ENCODE measurements at regions not wholly inside any gene's neighbourhood (a gene's known extent, or its start where the extent isn't known, plus 50 kb on each side); places are given as distances from the start of the nearest gene placed in this dataset.
"Not testable (repeated sequence)": the region's sequence is repeated elsewhere in the genome, so short reads cannot be mapped to it uniquely, and the experiment has no call there.

DNA sequence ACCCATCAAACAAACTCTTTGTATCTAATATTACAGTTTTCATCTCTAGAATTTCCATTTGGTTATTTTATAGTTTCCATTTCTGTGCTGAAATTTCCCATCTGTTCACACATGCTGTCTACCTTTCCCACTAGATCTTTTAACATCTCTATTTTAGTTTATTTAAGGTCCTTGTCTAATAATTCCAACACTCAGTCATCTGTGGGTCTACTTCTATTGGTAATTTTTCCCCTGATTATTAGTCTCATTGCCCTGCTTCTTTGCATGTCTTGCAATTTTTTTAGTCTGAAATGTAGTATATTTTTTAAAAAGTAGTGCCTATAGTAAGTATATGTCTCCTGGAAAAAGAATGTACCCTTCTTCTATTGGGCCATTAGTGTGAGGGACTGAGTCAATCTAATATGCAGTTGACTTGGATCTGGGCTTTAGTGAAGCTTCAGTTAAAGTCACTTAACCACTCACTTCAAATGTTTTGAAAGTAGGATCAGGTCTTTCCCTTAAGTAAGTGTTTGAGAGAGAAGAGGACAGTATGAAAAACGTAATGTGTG, 370.8 kb downstream of the SEC14L1 start:
- no peak for DNase-seq (ENCODE audit: low read depth, low spot score)

GRCh38 chr17:77512062-77512946, 371.5 kb downstream of the SEC14L1 start:
- DNase-seq (ENCODE audit: low read depth, low spot score), result no peak

GRCh38 chr17:77513045-77513444, 372.3 kb downstream of the SEC14L1 start:
- DNase-seq (ENCODE audit: low read depth, low spot score), result no peak

GRCh38 chr17:77515227-77515626, 374.5 kb downstream of the SEC14L1 start:
- no peak for DNase-seq (ENCODE audit: low read depth, low spot score)

DNA sequence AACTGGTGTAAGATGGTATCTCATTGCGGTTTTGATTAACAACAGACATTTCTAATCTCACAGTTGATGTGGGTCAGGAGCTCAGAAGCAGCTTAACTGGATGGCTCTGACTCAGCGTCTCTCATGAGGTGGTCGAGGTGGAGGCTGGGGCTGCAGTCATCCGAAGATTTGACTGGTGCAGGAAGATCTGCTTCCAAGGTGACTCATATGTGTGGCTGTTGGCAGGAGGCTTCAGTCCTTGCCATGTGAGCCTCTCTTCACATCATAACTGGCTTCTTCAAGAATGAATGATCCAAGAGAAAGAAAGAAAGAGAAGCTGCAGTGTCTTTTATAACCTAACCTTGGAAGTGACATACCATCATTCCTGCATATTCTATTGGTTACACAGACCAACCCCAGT, 376.1 kb downstream of the SEC14L1 start:
- no peak for DNase-seq (ENCODE audit: low read depth, low spot score)

DNA sequence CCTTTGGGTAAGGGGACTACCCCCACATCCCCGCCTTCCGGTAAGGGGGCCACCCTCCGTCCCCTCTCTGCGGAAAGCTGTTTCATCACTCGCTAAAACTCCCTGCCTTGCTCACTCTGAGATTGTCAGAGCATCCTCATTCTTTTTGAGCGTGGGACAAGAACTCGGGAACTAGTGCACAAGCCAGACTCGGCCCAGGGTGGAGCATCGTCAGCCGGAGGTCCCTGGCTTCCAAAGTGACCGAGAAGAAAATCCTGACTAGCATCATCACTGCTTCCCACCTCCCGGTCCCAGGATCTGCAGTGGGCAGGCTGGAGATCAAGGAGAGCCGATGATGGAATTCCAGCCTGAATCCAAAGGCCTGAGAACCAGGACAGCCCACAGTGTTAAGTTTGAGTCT, 380.3 kb downstream of the SEC14L1 start:
- no peak for DNase-seq (ENCODE audit: low read depth, low spot score)

GRCh38 chr17:77523540-77523939, 382.8 kb downstream of the SEC14L1 start:
- no peak for DNase-seq (ENCODE audit: low read depth, low spot score)

DNA sequence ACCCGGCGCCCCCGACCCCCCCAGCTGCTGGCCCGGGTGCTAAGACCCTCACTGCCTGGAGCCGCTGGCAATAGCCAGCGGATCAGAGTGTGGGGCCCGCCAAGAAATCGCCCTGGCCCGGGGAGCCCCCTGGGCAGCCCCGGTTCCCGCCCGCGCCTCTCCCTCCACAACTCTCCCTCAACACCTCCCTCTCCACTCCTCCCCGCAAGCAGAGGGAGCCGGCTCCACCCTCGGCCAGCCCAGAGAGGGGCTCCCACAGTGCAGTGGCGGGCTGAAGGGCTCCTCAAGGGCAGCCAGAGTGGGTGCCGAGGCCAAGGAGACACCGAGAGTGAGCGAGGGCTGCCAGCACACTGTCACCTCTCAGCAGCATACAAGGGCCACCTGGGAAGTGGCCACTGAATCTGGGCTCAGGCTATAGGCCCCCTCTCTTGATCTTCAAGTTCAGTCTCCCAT, 385.5 kb downstream of the SEC14L1 start:
- DNase-seq (ENCODE audit: low read depth, low spot score), result no peak

DNA sequence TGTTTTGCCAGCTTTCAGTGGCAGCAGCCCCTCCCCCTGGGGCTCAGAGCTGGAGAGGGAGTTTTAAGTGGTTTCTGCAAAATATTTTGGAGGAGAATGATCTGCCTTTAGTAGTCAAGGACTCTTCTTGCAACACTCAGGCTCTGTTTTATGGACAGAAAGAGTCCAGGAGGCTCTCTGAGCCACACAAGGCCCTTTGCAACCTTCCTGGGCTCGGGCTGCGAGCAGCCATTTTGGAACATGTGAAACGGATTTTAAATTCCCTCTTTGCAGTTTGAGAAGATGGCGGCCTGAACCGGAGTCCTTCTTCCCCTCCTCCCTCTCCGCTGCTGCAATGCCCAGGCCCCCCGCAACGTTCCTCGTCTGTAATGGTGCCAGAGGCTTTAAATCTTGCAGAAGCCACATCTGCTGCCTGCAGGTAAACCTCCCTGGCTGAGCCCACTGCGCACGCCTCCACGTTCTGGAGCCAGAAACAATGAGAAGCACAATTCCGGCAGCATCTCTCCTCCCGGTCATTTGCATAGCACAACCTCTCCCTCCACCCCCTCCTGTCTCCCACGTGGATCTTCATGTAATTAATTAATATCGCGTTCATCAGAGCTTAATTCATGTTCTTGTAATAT, 386.1 kb downstream of the SEC14L1 start:
- DNase-seq (ENCODE audit: low read depth, low spot score), result no peak

- no peak for DNase-seq (ENCODE audit: low read depth, low spot score)
These were observed 386.6 kb downstream of the SEC14L1 start for GRCh38 chr17:77527409-77527808.

GRCh38 chr17:77527836-77528505, 387.2 kb downstream of the SEC14L1 start:
- DNase-seq (ENCODE audit: low read depth, low spot score), result no peak

DNA sequence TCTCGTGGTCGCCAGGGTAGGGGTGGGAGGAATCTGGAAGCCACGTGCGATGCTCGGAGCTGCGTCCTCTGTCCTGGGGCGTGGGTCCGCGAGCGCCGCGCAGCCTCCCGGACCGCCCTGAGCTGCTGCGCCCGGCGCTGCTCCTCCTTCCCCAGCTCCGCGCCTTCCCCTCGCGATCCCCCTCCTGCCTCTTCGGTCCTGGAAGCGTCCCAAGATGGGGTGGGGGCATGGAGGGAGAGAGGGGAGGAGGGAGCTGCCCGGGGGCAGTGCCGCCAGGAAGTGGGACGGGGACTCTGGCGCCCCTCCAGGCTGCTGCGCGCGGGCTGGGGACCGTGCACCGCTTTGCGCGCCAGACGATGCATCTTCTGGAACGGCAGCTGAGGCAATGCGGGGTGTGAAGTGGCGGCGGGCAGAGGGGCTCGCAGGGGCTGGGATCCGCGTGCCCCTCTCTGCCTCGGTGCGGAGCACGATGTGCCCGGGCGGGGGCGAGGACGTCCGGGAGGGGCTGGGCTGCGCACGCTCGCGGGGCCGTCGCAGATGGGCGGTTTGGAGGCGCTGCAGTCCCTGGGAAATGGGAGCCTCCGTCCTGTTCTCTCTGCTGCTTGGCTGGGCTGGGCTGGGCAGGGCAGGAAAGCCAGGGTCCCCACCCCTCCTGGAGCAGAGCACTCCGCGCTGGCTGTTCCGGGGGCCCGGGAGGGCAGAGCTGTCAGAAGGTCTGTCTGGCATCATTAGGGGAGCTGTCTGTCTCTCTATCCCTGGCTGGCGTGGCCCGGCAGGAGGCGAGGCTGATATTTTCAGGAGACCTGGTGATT, 388.0 kb downstream of the SEC14L1 start:
- DNase-seq (ENCODE audit: low read depth, low spot score), result no peak

DNA sequence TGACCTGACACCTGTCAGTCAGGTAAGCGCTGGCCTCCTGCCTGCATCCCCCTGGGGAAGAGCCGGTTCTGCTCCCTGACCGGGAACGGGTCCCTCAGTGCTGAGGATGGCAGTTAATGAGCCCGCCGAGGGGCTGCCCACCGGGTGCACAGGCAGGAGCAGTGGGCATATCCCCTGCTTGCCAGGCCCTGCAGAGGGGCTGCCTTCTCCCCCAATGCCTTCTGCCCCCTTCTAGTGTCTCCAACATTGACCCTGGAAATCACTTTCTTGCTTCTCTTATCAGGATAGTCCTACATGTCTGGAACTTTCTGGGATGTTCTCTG, 388.5 kb downstream of the SEC14L1 start:
- no peak for DNase-seq (ENCODE audit: low read depth, low spot score)

- DNase-seq (ENCODE audit: low read depth, low spot score), result no peak
These were observed 389.8 kb downstream of the SEC14L1 start for GRCh38 chr17:77530591-77530990.

- no peak for DNase-seq (ENCODE audit: low read depth, low spot score)
These were observed 390.2 kb downstream of the SEC14L1 start for GRCh38 chr17:77531002-77531401.

DNA sequence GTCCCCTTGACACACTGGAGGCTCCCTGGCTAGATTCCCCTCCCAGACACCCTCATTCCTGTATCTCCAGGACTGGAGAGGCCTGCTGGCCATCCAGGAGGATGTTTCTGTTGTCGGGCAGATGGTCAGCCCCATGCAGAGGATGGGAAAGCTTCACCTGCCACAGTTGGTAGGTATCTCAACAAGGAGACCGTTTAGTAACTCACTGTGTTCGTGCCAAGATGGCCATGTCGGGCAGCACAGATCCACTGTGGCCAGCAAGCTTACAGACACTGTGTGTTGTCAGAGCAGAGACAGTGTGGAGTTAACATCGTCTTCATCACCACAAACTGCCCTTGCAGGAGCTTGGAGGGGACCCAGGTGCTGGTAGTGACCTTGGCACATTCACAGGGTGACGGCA, 390.9 kb downstream of the SEC14L1 start:
- no peak for DNase-seq (ENCODE audit: low read depth, low spot score)

DNA sequence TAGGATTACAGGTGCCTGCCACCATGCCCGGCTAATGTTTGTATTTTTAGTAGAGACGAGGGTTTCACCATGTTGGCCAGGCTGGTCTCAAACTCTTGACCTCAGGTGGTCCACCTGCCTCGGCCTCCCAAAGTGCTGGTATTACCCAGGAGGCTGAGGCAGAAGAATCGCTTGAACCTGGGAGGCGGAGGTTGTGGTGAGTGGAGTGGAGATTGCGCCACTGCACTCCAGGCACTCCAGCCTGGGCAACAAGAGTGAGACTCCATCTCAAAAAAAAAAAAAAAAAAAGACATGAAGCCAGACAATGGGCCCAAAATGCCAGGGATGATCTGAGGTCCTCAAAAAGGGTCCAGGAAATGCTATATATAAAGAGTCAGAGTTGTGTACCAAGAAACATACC, 392.9 kb downstream of the SEC14L1 start:
- not testable (repeated sequence) for DNase-seq (ENCODE audit: low read depth, low spot score)

DNA sequence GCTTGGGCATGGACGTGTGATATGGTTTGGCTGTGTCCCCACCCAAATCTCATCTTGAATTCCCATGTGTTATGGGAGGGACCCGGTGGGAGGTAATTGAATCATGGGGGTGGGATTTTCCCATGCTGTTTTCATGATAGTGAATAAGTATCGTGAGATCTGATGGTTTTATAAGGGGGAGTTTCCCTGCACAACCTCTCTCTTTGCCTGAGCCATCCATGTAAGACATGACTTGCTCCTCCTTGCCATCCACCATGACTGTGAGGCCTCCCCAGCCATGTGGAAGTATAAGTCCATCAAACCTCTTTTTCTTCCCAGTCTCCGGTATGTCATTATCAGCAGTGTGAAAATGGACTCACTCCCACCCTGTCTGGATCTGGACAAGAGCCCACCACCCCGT, 393.4 kb downstream of the SEC14L1 start:
- DNase-seq (ENCODE audit: low read depth, low spot score), result no peak

GRCh38 chr17:77535435-77535834, 394.7 kb downstream of the SEC14L1 start:
- no peak for DNase-seq (ENCODE audit: low read depth, low spot score)

GRCh38 chr17:77535892-77536291, 395.1 kb downstream of the SEC14L1 start:
- DNase-seq (ENCODE audit: low read depth, low spot score), result no peak

GRCh38 chr17:77537566-77537965, 396.8 kb downstream of the SEC14L1 start:
- no peak for DNase-seq (ENCODE audit: low read depth, low spot score)

GRCh38 chr17:77540531-77540930, 399.8 kb downstream of the SEC14L1 start:
- no peak for DNase-seq (ENCODE audit: low read depth, low spot score)
